Lower leg skin (tissue), 4 donors: ENCODE measurements at regions not wholly inside any gene's neighbourhood (a gene's known extent, or its start where the extent isn't known, plus 50 kb on each side); places are given as distances from the start of the nearest gene placed in this dataset.
"Not testable (repeated sequence)": the region's sequence is repeated elsewhere in the genome, so short reads cannot be mapped to it uniquely, and the experiment has no call there.

Experiments
- DNase-seq, 2 donors: peaks; one replicate each; pipeline ENCODE4 v3.0.0-alpha.2; 2019; ENCODE audit warnings: low spot score in 2 of 2
- H3K4me3 ChIP-seq: fragments of 200-600 bp; sonication (generic); 2 replicates; pipeline ENCODE4 v1.5.1; 2017; ENCODE audit warnings: mild to moderate bottlenecking, low read depth; ENCODE audit not compliant: poor library complexity, severe bottlenecking
- POLR2A ChIP-seq, 2 donors: fragments of 450-650 bp; IDR thresholded peaks; one replicate each; pipeline ENCODE4 v1.6.1; 2016 to 2017; ENCODE audit warnings: antibody characterized with exemption in 2 of 2, mild to moderate bottlenecking in 1 of 2, moderate library complexity in 1 of 2
- WGBS, 2 donors: methylation state at CpG; one replicate each; pipeline ENCODE4 v1.1.5; 2018; 5-methylcytosine and 5-hydroxymethylcytosine counted together
- intact Hi-C: fragments of 100-400 bp; cut with DNase I; formaldehyde crosslinking; loops from one replicate; pipeline ENCODE4 v1.15.0; 2023; ENCODE audit warnings: low total_unique reads
- TF ChIP-seq, protein P1 (sequence below), 3 donors: fragments of 450-650 bp; IDR thresholded peaks; one replicate each; pipeline ENCODE4 v1.5.1; 2016; ENCODE audit warnings: antibody characterized with exemption in 3 of 3, mild to moderate bottlenecking in 3 of 3, moderate library complexity in 2 of 3

DNA sequence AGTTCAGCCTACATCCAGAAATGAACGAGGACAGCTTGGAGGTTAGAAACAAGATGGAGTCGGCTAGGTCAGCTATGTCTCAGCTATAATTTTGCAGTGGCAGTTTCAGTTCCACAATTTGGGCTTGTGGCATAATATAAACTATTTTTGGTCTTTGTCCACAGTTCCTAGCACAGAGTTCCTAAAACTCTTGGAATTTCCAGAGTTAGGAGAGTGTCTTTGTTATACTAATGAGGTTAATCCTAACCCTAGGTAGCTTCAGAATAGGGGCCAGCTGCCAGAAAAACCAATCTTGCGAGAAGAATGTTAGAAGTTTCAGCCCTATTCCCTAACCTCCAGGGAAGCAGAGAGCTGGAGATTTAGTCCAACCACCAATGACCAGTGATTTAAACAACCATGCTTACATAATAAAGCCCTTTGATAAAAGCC lies 131.9 kb downstream of the AKR1D1 start:
- intact Hi-C loops: no loop called here
- 73 to 77% methylated on average over 3 of the region's 3 CpGs for WGBS, 2 donors
- DNase-seq: no peak
- H3K4me3 ChIP-seq: no peak overlapping the region
- TF ChIP-seq POLR2A (IDR thresholded peaks at IDR 0.05): no peak
- TF ChIP-seq, protein P1, sequence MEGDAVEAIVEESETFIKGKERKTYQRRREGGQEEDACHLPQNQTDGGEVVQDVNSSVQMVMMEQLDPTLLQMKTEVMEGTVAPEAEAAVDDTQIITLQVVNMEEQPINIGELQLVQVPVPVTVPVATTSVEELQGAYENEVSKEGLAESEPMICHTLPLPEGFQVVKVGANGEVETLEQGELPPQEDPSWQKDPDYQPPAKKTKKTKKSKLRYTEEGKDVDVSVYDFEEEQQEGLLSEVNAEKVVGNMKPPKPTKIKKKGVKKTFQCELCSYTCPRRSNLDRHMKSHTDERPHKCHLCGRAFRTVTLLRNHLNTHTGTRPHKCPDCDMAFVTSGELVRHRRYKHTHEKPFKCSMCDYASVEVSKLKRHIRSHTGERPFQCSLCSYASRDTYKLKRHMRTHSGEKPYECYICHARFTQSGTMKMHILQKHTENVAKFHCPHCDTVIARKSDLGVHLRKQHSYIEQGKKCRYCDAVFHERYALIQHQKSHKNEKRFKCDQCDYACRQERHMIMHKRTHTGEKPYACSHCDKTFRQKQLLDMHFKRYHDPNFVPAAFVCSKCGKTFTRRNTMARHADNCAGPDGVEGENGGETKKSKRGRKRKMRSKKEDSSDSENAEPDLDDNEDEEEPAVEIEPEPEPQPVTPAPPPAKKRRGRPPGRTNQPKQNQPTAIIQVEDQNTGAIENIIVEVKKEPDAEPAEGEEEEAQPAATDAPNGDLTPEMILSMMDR (IDR thresholded peaks at IDR 0.05): no peak

DNA sequence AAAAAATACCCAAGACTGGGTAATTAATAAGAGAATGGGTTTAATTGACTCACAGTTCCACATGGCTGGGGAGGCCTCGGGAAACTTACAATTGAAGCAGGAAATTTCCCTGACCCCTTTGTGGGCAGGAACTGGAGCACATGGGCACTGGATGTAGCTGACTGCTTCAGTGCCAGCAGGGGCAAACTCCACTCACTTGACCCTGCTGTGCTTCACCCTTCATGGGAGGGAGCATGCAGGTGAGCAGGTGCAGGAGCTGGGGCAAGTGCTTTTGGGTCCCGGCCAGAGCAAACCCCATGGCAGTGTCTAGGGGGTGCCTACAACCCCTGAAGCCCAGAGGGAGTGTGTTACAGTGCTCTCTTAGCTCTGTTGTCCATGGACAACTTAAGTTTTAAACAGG lies 132.6 kb downstream of the AKR1D1 start:
- H3K4me3 ChIP-seq: no peak overlapping the region
- intact Hi-C loops: no loop called here
- DNase-seq: no peak
- WGBS, 2 donors: 84 to 89% methylated on average over 2 of the region's 2 CpGs
- TF ChIP-seq, protein P1 (IDR thresholded peaks at IDR 0.05): no peak
- TF ChIP-seq POLR2A (IDR thresholded peaks at IDR 0.05): no peak

DNA sequence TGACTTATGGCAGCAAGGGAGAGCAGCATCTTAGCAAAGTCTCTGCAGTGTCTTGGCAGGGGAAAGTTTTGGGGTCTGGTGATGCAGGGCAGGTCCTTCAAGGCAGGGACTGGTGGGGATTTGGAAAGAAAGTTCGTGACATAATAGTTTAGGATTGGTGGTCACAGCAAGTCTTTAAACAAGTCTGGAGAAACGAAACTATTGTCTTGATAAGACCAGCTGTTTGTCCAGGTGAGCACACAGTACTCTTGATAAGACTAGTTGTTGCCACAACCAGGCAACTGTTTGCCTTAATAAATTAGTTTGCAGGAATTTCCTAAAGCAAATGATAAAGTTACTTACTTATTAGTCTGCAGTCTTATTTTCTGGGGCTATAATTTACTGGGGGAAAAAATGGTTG lies 136.1 kb downstream of the AKR1D1 start:
- no peak for TF ChIP-seq POLR2A (IDR thresholded peaks at IDR 0.05)
- intact Hi-C loops: no loop called here
- H3K4me3 ChIP-seq: no peak overlapping the region
- 56 to 63% methylated on average over 2 of the region's 2 CpGs for WGBS, 2 donors
- DNase-seq: no peak

DNA sequence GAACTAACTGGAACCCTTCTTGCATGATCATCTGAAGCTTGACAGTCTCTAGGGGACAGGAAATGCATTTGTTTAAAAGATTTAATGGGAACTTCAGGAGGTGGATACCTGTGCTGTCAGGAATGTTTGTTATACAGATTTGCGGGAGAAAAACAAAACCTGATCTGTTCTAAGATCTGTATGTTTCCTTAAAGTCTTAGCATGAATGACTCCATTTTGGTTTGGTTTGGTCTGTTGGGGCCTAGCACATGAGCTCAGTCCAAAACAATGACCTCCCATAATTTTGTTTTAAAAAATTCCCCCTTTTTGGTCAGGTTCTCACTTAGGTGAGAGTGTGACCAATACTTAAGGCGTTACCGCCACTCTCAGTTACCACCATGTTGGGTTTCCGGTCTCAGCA lies 138.7 kb downstream of the AKR1D1 start:
- TF ChIP-seq, protein P1 (IDR thresholded peaks at IDR 0.05): no peak
- no peak for TF ChIP-seq POLR2A (IDR thresholded peaks at IDR 0.05)
- H3K4me3 ChIP-seq: no peak overlapping the region
- intact Hi-C loops: no loop called here
- 96 to 98% methylated on average over 4 of the region's 4 CpGs for WGBS, 2 donors
- no peak for DNase-seq

DNA sequence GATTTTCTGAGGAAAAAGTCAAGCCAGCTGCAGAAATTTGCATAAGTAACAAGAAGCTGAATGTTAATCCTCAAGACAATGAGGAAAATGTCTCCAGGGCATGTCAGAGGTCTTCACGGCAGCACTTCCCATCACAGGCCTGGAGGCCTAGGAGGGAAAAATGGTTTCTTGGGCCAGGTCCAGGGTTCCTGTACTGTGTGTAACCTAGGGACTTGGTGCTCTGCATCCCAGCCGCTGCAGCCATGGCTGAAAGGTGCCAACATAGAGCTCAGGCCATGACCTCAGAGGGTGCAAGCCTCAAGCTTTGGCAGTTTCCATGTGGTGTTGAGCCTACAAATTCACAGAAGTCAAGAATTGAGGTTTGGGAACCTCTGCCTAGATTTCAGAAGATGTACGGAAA lies 144.1 kb downstream of the AKR1D1 start:
- H3K4me3 ChIP-seq, intact Hi-C loops, DNase-seq: not testable (repeated sequence)
- 86 to 90% methylated on average over 3 of the region's 3 CpGs for WGBS, 2 donors

DNA sequence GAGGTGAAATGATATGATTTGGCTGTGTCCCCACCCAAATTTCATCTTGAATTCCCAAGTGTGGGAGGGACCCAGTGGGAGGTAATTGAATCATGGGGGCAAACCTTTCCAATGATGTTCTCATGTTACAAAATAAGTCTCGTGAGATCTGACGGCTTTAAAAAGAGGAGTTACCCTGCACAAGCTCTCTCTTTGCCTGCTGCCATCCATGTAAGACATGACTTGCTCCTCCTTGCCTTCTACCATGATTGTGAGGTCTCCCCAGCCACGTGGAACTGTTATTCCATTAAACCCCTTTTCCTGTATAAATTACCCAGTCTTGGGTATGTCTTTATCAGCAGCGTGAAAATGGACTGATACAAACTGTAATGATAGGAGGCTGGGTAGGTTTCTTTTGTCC lies 145.1 kb downstream of the AKR1D1 start:
- intact Hi-C loops, H3K4me3 ChIP-seq, DNase-seq: not testable (repeated sequence)
- WGBS, 2 donors: 77 to 79% methylated on average over 4 of the region's 4 CpGs

DNA sequence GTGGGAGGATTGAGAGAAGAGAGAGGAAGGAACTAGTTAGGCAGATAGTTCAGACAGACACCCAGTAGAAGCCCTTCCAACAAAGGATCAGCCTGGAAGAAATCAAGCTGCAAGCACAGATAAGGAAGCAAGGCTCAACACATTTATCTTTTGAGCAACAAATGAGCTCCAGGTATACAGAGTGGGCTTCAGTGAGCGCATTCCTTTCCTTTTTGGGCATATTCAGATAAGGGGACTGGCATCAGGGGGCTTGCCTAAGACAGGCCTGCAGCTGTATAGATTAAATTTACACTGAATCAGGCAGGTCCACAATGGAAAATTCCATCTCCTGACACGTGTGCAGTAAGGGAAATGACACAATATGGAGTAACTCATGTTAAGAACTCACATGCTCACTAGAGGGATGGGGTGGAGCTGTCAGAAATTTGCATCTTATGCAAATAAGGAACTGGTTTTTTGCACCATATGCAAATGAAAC lies 147.2 kb downstream of the AKR1D1 start:
- no peak for DNase-seq
- TF ChIP-seq, protein P1 (IDR thresholded peaks at IDR 0.05): no peak
- no peak for TF ChIP-seq POLR2A (IDR thresholded peaks at IDR 0.05)
- H3K4me3 ChIP-seq: no peak overlapping the region
- intact Hi-C loops: no loop called here
- WGBS, 2 donors: 71 to 72% methylated on average over 2 of the region's 2 CpGs
